ENCODE measurements at regions not wholly inside any gene's neighbourhood (a gene's known extent, or its start where the extent isn't known, plus 50 kb on each side); places are given as distances from the start of the nearest gene placed in this dataset.

- Mint-ChIP-seq H3K4me1 (ENCODE audit: low read depth) (no peaks in the 10 kb centered on the region), H3K36me3 (ENCODE audit: low read depth) (no peaks in the 10 kb centered on the region; the same call in 1 of the 2 replicates), H3K9me3 (peaks cover 36% of the 10 kb centered on the region), H3K27me3 (ENCODE audit: insufficient read depth) (no peaks in the 10 kb centered on the region), H3K4me3 (no peak overlapping the region), H3K27ac (no peak overlapping the region)
- TF ChIP-seq CTCF (IDR thresholded peaks at IDR 0.05): no peak
- DNase-seq: no peak
These were observed 352.2 kb downstream of the FSCB start for GRCh38 chr14:44154874-44155273.

GRCh38 chr14:44154446-44154845, 352.6 kb downstream of the FSCB start:
- Mint-ChIP-seq H3K36me3 (ENCODE audit: low read depth) (no peaks in the 10 kb centered on the region; the same call in 1 of the 2 replicates), H3K4me3 (no peak overlapping the region), H3K4me1 (ENCODE audit: low read depth) (no peaks in the 10 kb centered on the region), H3K27me3 (ENCODE audit: insufficient read depth) (no peaks in the 10 kb centered on the region), H3K27ac (no peak overlapping the region), H3K9me3 (peaks cover 36% of the 10 kb centered on the region)
- TF ChIP-seq CTCF (IDR thresholded peaks at IDR 0.05): no peak
- DNase-seq: no peak

GRCh38 chr14:44151130-44151820, 355.8 kb downstream of the FSCB start:
- no peaks in the 10 kb centered on the region for H3K4me1 Mint-ChIP-seq (ENCODE audit: low read depth)
- no peaks in the 10 kb centered on the region; the same call in 1 of the 2 replicates for H3K36me3 Mint-ChIP-seq (ENCODE audit: low read depth)
- no peak overlapping the region for H3K27ac Mint-ChIP-seq
- no peak for TF ChIP-seq CTCF (IDR thresholded peaks at IDR 0.05)
- no peaks in the 10 kb centered on the region for H3K27me3 Mint-ChIP-seq (ENCODE audit: insufficient read depth)
- no peak for DNase-seq
- peaks cover 32% of the 10 kb centered on the region for H3K9me3 Mint-ChIP-seq
- H3K4me3 Mint-ChIP-seq: no peak overlapping the region

- no peaks in the 10 kb centered on the region; the same call in 1 of the 2 replicates for H3K36me3 Mint-ChIP-seq (ENCODE audit: low read depth)
- no peak overlapping the region for H3K4me3 Mint-ChIP-seq
- no peaks in the 10 kb centered on the region for H3K27me3 Mint-ChIP-seq (ENCODE audit: insufficient read depth)
- no peak overlapping the region for H3K27ac Mint-ChIP-seq
- H3K9me3 Mint-ChIP-seq: peaks cover 30% of the 10 kb centered on the region
- DNase-seq: no peak
- no peak for TF ChIP-seq CTCF (IDR thresholded peaks at IDR 0.05)
- H3K4me1 Mint-ChIP-seq (ENCODE audit: low read depth): no peaks in the 10 kb centered on the region
These were observed 357.5 kb downstream of the FSCB start for GRCh38 chr14:44149597-44149996.

GRCh38 chr14:44142006-44142405, 365.1 kb downstream of the FSCB start:
- no peaks in the 10 kb centered on the region for H3K36me3 Mint-ChIP-seq (ENCODE audit: low read depth)
- no peak overlapping the region for H3K4me3 Mint-ChIP-seq
- no peak overlapping the region for H3K27ac Mint-ChIP-seq
- no peak for DNase-seq
- H3K9me3 Mint-ChIP-seq: peaks cover 25% of the 10 kb centered on the region
- no peaks in the 10 kb centered on the region for H3K27me3 Mint-ChIP-seq (ENCODE audit: insufficient read depth)
- H3K4me1 Mint-ChIP-seq (ENCODE audit: low read depth): no peaks in the 10 kb centered on the region
- no peak for TF ChIP-seq CTCF (IDR thresholded peaks at IDR 0.05)

Data from HFFc6 (cell line).